H1 (cell line): ENCODE measurements at regions not wholly inside any gene's neighbourhood (a gene's known extent, or its start where the extent isn't known, plus 50 kb on each side); places are given as distances from the start of the nearest gene placed in this dataset.

Source experiments
- CTCF ChIA-PET: fragments of 300-600 bp; sonication (Branson Sonifier 250); formaldehyde crosslinking; loops from one replicate; lab custom pipeline; 2021; ENCODE audit not compliant: partially characterized antibody; lab: Charles Lee
- POLR2A ChIA-PET: fragments of 300-600 bp; sonication (Branson Sonifier 250); formaldehyde crosslinking; loops from one replicate; lab custom pipeline; 2021; ENCODE audit warnings: inconsistent platforms; ENCODE audit not compliant: partially characterized antibody; lab: Charles Lee
- DNase-seq, 2 experiments: peaks; one replicate each; pipeline versions ENCODE4 v3.0.0 to v3.0.0-alpha.2; 2010 to 2022; ENCODE audit warnings: low spot score in 2 of 2, low read depth in 1 of 2, mixed read lengths in 1 of 2
- FAIRE-seq: peaks from 2 replicates; lab custom pipeline; 2011; peaks lifted over from hg19 to GRCh38; lab: Jason Lieb, UNC
- H2AFZ ChIP-seq: 2 replicates; pipeline ENCODE4 v1.8.1; 2012; ENCODE audit warnings: low read length, inconsistent platforms
- H2AK5ac ChIP-seq: 2 replicates; pipeline ENCODE4 v1.6.1; 2013; ENCODE audit warnings: low read depth, low read length
- H2BK120ac ChIP-seq: replicated peaks from 2 replicates; pipeline ENCODE3; 2013; ENCODE audit warnings: low read depth, low read length, inconsistent platforms
- H2BK12ac ChIP-seq: 2 replicates; pipeline ENCODE4 v1.6.1; 2013; ENCODE audit warnings: low read depth, low read length
- H2BK15ac ChIP-seq: 2 replicates; pipeline ENCODE4 v1.6.1; 2013; ENCODE audit warnings: low read length
- H2BK20ac ChIP-seq: 2 replicates; pipeline ENCODE4 v1.6.1; 2013; ENCODE audit warnings: low read length
- H2BK5ac ChIP-seq: 2 replicates; pipeline ENCODE4 v1.6.1; 2013; ENCODE audit warnings: low read depth, low read length
- H3K14ac ChIP-seq: 2 replicates; pipeline ENCODE4 v1.6.1; 2013; ENCODE audit warnings: inconsistent platforms; ENCODE audit not compliant: insufficient read length
- H3K18ac ChIP-seq: 2 replicates; pipeline ENCODE4 v1.6.1; 2013; ENCODE audit warnings: low read length; ENCODE audit errors: extremely low read depth
- H3K23ac ChIP-seq: 2 replicates; pipeline ENCODE4 v1.6.1; 2013; ENCODE audit warnings: inconsistent platforms; ENCODE audit not compliant: insufficient read length
- H3K23me2 ChIP-seq: 2 replicates; pipeline ENCODE4 v1.6.1; 2013; ENCODE audit warnings: low read depth, low read length
- H3K27ac ChIP-seq: 2 replicates; pipeline ENCODE4 v1.6.1; 2011; ENCODE audit warnings: low read depth, low read length, inconsistent platforms
- H3K27me3 ChIP-seq, 4 experiments: replicated peaks in 1 of 4; 1 replicate in 1 of 4; 2 replicates in 3 of 4; pipeline versions ENCODE4 v1.6.1 to v1.8.1; 2011 to 2013; ENCODE audit warnings: low read length in 3 of 4, mild to moderate bottlenecking in 3 of 4, inconsistent platforms in 2 of 4, mixed read lengths in 2 of 4, moderate library complexity in 1 of 4; ENCODE audit not compliant: control insufficient read depth in 3 of 4, insufficient read depth in 3 of 4; ENCODE audit errors: extremely low read depth in 1 of 4
- H3K36me3 ChIP-seq, 4 experiments: 2 replicates each; pipeline versions ENCODE4 v1.6.1 to v1.8.1; 2011 to 2013; ENCODE audit warnings: mild to moderate bottlenecking in 4 of 4, low read length in 3 of 4, moderate library complexity in 2 of 4, control low read depth in 1 of 4, inconsistent platforms in 1 of 4; ENCODE audit not compliant: insufficient read depth in 4 of 4, control insufficient read depth in 2 of 4
- H3K4ac ChIP-seq: replicated peaks from 2 replicates; pipeline ENCODE3; 2013; ENCODE audit warnings: low read length, low read depth, mixed read lengths, inconsistent platforms; ENCODE audit not compliant: insufficient read length
- H3K4me1 ChIP-seq, 4 experiments: replicated peaks in 1 of 4; 1 replicate in 1 of 4; 2 replicates in 3 of 4; pipeline versions ENCODE4 v1.6.1 to v1.8.1; 2011 to 2013; ENCODE audit warnings: low read length in 3 of 4, inconsistent platforms in 2 of 4, mixed read lengths in 1 of 4; ENCODE audit not compliant: insufficient read depth in 4 of 4, control insufficient read depth in 3 of 4
- H3K4me2 ChIP-seq, 2 experiments: 2 replicates each; pipeline versions ENCODE4 v1.6.1 to v1.8.1; 2011 to 2013; ENCODE audit warnings: low read depth in 2 of 2, low read length in 2 of 2, control low read depth in 1 of 2, inconsistent platforms in 1 of 2, mild to moderate bottlenecking in 1 of 2; ENCODE audit not compliant: insufficient read depth in 1 of 2
- H3K4me3 ChIP-seq, 4 experiments: fragments of 200-600, 300-600 bp in 1 of 4; sonication (generic), shearing (Covaris generic), sonication (Bioruptor Twin) in 1 of 4; 2 replicates each; pipeline versions ENCODE4 v1.5.1 to v1.8.1; 2011 to 2016; ENCODE audit warnings: low read length in 4 of 4, low read depth in 3 of 4, control low read depth in 2 of 4, inconsistent platforms in 2 of 4, mild to moderate bottlenecking in 2 of 4, mixed read lengths in 1 of 4, moderate library complexity in 1 of 4; ENCODE audit not compliant: insufficient read depth in 2 of 4; ENCODE audit errors: extremely low read depth in 1 of 4
- H3K56ac ChIP-seq: replicated peaks from 2 replicates; pipeline ENCODE3; 2013; ENCODE audit warnings: low read depth, mild to moderate bottlenecking, mixed read lengths, low read length, inconsistent platforms; ENCODE audit not compliant: insufficient read length
- H3K79me1 ChIP-seq: 2 replicates; pipeline ENCODE4 v1.6.1; 2013; ENCODE audit warnings: low read depth, low read length, control low read depth
- H3K79me2 ChIP-seq, 2 experiments: 2 replicates each; pipeline versions ENCODE4 v1.6.1 to v1.8.1; 2012 to 2013; ENCODE audit warnings: low read length in 2 of 2, mild to moderate bottlenecking in 2 of 2, inconsistent platforms in 1 of 2; ENCODE audit not compliant: insufficient read depth in 2 of 2, control insufficient read depth in 1 of 2
- H3K9ac ChIP-seq, 4 experiments: replicated peaks in 1 of 4; 1 replicate in 1 of 4; 2 replicates in 3 of 4; pipeline versions ENCODE4 v1.6.1 to v1.8.1; 2011 to 2013; ENCODE audit warnings: low read depth in 3 of 4, low read length in 3 of 4, control low read depth in 2 of 4, mild to moderate bottlenecking in 2 of 4, moderate library complexity in 2 of 4, inconsistent platforms in 1 of 4; ENCODE audit errors: extremely low read depth in 1 of 4
- H3K9me3 ChIP-seq, 2 experiments: 2 replicates each; pipeline versions ENCODE4 v1.6.1 to v1.8.1; 2012 to 2013; ENCODE audit warnings: mild to moderate bottlenecking in 2 of 2, moderate library complexity in 2 of 2, control low read depth in 1 of 2, inconsistent platforms in 1 of 2, low read depth in 1 of 2, low read length in 1 of 2, mixed read lengths in 1 of 2; ENCODE audit not compliant: insufficient read depth in 2 of 2
- H4K20me1 ChIP-seq, 2 experiments: replicated peaks in 1 of 2; 2 replicates each; pipeline versions ENCODE3 to v1.8.1; 2011 to 2013; ENCODE audit warnings: inconsistent platforms in 2 of 2, low read length in 2 of 2, mild to moderate bottlenecking in 1 of 2; ENCODE audit not compliant: insufficient read depth in 2 of 2, control insufficient read depth in 1 of 2
- H4K5ac ChIP-seq: 2 replicates; pipeline ENCODE4 v1.6.1; 2013; ENCODE audit warnings: low read length, low read depth, mixed read lengths, inconsistent platforms; ENCODE audit not compliant: insufficient read length
- H4K8ac ChIP-seq: 2 replicates; pipeline ENCODE4 v1.8.0; 2013; ENCODE audit warnings: mild to moderate bottlenecking, moderate library complexity, low read length, inconsistent platforms; ENCODE audit not compliant: insufficient read depth; ENCODE audit errors: extremely low read depth
- H4K91ac ChIP-seq: replicated peaks from 2 replicates; pipeline ENCODE3; 2013; ENCODE audit warnings: low read length, mixed read lengths, inconsistent platforms; ENCODE audit not compliant: insufficient read length
- FOSL1 ChIP-seq: IDR thresholded peaks from 2 replicates; pipeline ENCODE4 v1.6.1; 2011; ENCODE audit warnings: mild to moderate bottlenecking, low read depth, low read length, moderate library complexity; ENCODE audit not compliant: insufficient read depth
- WGBS, 2 experiments: shearing (Covaris generic) in 1 of 2; methylation state at CpG; one replicate each; pipeline versions ENCODE4 v1.1.6 to v1.1.7; 2013 to 2015; ENCODE audit warnings: low lambda C conversion rate in 2 of 2, mixed read lengths in 2 of 2, inconsistent platforms in 1 of 2, low coverage in 1 of 2, missing lambda C conversion rate in 1 of 2; ENCODE audit not compliant: insufficient replicate concordance in 2 of 2, insufficient coverage in 1 of 2, insufficient read length in 1 of 2; ENCODE audit errors: extremely low coverage in 1 of 2, missing lambda C conversion rate in 1 of 2; 5-methylcytosine and 5-hydroxymethylcytosine counted together
- TF ChIP-seq, protein P1 (sequence below): IDR thresholded peaks from 2 replicates; pipeline ENCODE4 v1.6.1; 2011; ENCODE audit warnings: low read depth, mild to moderate bottlenecking, low read length; ENCODE audit not compliant: insufficient read depth

DNA sequence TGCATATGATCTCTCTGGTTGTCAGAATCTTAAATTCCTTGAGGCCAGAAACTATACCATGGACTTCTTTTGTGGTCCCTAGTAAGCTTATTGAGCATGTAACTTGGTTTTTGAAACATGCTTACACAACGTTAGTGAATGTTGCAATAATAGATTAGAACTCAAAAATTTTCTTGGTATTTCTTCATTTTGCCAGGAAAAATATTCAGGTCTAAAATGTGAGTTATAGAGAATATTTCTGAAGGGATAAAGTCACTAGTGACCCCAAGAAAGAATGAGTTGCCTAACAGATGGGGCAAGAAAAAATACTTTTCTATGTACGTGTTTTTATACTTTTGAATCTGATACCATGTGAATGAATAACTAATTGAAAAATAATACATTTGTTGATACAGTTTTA is 195.4 kb downstream of the TFAP2A start:
- Histone ChIP-seq H3K18ac (no peak overlapping the region), H3K27ac (no peak overlapping the region), H4K8ac (no peak overlapping the region), H4K20me1 (no peaks in the 10 kb centered on the region), H3K14ac (no peak overlapping the region), H3K79me2 (no peaks in the 10 kb centered on the region), H3K9me3 (no peaks in the 10 kb centered on the region), H4K5ac (no peak overlapping the region), H2BK120ac (no peak overlapping the region), H3K23me2 (no peaks in the 10 kb centered on the region; the same call in 1 of the 2 replicates), H3K4me2 (no peak overlapping the region), H3K56ac (no peak overlapping the region), H3K36me3 (no peaks in the 10 kb centered on the region), H2BK12ac (no peak overlapping the region), H3K27me3 (no peaks in the 10 kb centered on the region), H4K91ac (no peak overlapping the region), H2AFZ (no peak overlapping the region), H3K9ac (no peak overlapping the region), H3K4me3 (no peak overlapping the region), H3K79me1 (no peaks in the 10 kb centered on the region), H2BK5ac (no peak overlapping the region), H3K4ac (no peak overlapping the region), H3K23ac (no peak overlapping the region), H3K4me1 (no peaks in the 10 kb centered on the region), H2AK5ac (no peak overlapping the region), H2BK15ac (no peak overlapping the region), H2BK20ac (no peak overlapping the region)
- no peak for DNase-seq
- ChIA-PET CTCF (no interaction called here), POLR2A (no interaction called here)
- FAIRE-seq, result no peak
- TF ChIP-seq FOSL1, result no peak
- TF ChIP-seq, protein P1, sequence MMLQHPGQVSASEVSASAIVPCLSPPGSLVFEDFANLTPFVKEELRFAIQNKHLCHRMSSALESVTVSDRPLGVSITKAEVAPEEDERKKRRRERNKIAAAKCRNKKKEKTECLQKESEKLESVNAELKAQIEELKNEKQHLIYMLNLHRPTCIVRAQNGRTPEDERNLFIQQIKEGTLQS, result no peak
- WGBS, 2 experiments, result 92% methylated on average over 2 of the region's 2 CpGs; no CpG with 5 or more reads in 1 of the 2 experiments
